ENCODE measurements at regions not wholly inside any gene's neighbourhood (a gene's known extent, or its start where the extent isn't known, plus 50 kb on each side); places are given as distances from the start of the nearest gene placed in this dataset.

DNA sequence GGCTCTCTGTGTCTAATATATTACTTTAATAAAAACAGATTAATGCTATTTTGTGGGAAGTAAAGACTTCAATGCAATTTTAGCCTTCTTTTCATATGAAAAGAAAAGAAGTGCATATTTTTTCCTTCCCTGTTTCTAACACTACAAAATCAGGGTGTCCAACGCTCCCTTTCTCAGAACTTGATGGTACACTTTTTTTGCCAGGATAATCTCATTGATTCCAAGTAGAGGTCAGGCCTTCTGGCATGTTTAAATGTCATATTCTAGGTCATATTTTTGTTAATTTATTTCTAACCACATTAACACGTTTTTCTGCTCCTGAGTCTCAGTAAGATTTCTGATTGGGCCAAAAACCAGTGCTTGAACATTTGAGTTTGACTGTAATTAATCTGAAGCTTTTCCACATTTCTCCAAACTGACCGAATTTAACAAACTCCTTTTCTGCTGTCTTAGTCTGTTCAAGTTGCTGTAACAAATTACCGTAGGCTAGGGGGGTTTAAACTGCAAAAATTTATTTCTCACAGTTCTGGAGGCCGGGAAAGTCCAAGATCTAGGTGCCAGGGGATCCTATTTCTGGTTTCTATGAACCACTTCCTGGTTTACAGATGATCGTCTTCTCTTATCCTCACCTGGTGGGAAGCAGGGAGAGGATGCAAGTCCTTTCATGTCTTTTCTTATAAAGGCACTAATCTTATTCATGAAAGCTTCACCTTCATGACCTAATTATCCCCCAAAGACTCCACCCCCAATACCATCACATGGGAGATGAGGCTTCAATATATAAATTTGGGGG, 63.2 kb upstream of the ELL2 start:
- no peaks in the 10 kb centered on the region for H3K36me3 Mint-ChIP-seq (ENCODE audit: insufficient read depth, unreplicated experiment)
- intact Hi-C loops (cut with micrococcal nuclease): loop anchor here (5.0 kb wide), 1 partner anchor 202 kb away; no protein-coding TSS in a partner anchor

DNA sequence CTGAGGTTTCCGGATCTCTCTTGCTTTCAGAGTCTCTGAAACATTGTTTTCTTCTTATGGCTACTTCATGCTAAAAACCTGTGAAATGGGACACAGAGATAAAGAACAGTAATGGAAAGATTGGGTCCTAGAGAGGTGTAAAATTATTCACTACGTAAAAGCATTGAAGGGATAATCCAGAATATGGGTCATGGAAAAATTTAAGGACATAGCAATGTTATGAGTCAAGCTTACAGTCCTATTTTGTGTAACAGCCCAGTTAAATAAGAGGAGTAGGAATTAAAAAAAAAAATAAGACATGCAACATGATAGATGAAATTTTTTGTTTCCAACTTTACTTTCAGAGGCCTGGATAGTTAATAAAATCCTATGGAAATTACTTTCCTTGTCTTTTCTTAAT, 61.9 kb upstream of the ELL2 start:
- TF ChIP-seq, protein P1, sequence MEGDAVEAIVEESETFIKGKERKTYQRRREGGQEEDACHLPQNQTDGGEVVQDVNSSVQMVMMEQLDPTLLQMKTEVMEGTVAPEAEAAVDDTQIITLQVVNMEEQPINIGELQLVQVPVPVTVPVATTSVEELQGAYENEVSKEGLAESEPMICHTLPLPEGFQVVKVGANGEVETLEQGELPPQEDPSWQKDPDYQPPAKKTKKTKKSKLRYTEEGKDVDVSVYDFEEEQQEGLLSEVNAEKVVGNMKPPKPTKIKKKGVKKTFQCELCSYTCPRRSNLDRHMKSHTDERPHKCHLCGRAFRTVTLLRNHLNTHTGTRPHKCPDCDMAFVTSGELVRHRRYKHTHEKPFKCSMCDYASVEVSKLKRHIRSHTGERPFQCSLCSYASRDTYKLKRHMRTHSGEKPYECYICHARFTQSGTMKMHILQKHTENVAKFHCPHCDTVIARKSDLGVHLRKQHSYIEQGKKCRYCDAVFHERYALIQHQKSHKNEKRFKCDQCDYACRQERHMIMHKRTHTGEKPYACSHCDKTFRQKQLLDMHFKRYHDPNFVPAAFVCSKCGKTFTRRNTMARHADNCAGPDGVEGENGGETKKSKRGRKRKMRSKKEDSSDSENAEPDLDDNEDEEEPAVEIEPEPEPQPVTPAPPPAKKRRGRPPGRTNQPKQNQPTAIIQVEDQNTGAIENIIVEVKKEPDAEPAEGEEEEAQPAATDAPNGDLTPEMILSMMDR (IDR thresholded peaks at IDR 0.05; ENCODE audit: unreplicated experiment): no peak
- Mint-ChIP-seq H3K27ac (ENCODE audit: low read depth, unreplicated experiment) (no peak overlapping the region), H3K4me3 (ENCODE audit: unreplicated experiment) (no peak overlapping the region), H3K9me3 (ENCODE audit: unreplicated experiment) (no peaks in the 10 kb centered on the region), H3K4me1 (ENCODE audit: insufficient read depth, unreplicated experiment) (peaks cover 38% of the 10 kb centered on the region), H3K36me3 (ENCODE audit: insufficient read depth, unreplicated experiment) (no peaks in the 10 kb centered on the region), H3K27me3 (ENCODE audit: insufficient read depth, unreplicated experiment) (no peaks in the 10 kb centered on the region)
- ChIA-PET POLR2A (no interaction called here), CTCF (interaction anchor here (1.0 kb wide), 1 partner anchor 65 kb away, joined by 3 read pairs; no protein-coding TSS in a partner anchor)
- intact Hi-C loops (cut with micrococcal nuclease): no loop called here
- no TSS peak for BruUV-seq (replicated peaks)
- DNase-seq (ENCODE audit: unreplicated experiment): no peak

More for the DNA sequence above, 63.2 kb upstream of the ELL2 start:
- peaks cover 38% of the 10 kb centered on the region for H3K4me1 Mint-ChIP-seq (ENCODE audit: insufficient read depth, unreplicated experiment)
- H3K27me3 Mint-ChIP-seq (ENCODE audit: insufficient read depth, unreplicated experiment): no peaks in the 10 kb centered on the region
- ChIA-PET POLR2A (interaction anchor here (0.6 to 1.1 kb wide), 5 partner anchors 11 to 93 kb away, joined by 3 to 7 read pairs (median 4); no protein-coding TSS in a partner anchor), CTCF (interaction anchor here (0.6 to 1.1 kb wide), 4 partner anchors 30 to 311 kb away, joined by 3 to 4 read pairs (median 3); no protein-coding TSS in a partner anchor)
- DNase-seq (ENCODE audit: unreplicated experiment): no peak
- H3K9me3 Mint-ChIP-seq (ENCODE audit: unreplicated experiment): no peaks in the 10 kb centered on the region
- BruUV-seq (replicated peaks): no TSS peak
- TF ChIP-seq, protein P1 (IDR thresholded peaks at IDR 0.05; ENCODE audit: unreplicated experiment): no peak
- no peak overlapping the region for H3K4me3 Mint-ChIP-seq (ENCODE audit: unreplicated experiment)
- H3K27ac Mint-ChIP-seq (ENCODE audit: low read depth, unreplicated experiment): peak overlapping the region; percentile 77

DNA sequence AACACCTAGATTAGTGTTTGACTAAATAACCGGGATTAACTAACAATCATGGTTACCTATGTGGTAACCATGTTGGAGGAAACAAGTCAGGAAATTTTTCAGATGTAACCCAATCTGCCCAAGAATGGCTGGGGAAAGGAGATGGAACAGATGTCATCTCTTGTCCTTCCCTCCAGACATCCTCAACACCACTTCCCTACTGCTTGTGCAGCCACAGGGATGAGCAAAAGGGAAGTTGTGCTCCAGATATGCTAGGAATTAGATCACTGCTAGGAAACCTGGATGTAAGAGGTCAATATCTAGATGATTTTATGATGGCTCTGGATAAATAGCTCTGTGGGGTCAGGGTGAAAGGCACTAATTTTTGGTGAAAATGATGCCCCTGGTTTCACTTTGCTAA, 61.3 kb upstream of the ELL2 start:
- intact Hi-C loops (cut with micrococcal nuclease): no loop called here
- ChIA-PET POLR2A (no interaction called here), CTCF (interaction anchor here (1.0 kb wide), 1 partner anchor 65 kb away, joined by 3 read pairs; no protein-coding TSS in a partner anchor)
- Mint-ChIP-seq H3K4me1 (ENCODE audit: insufficient read depth, unreplicated experiment) (peaks cover 41% of the 10 kb centered on the region), H3K36me3 (ENCODE audit: insufficient read depth, unreplicated experiment) (no peaks in the 10 kb centered on the region), H3K27ac (ENCODE audit: low read depth, unreplicated experiment) (no peak overlapping the region), H3K9me3 (ENCODE audit: unreplicated experiment) (no peaks in the 10 kb centered on the region), H3K27me3 (ENCODE audit: insufficient read depth, unreplicated experiment) (no peaks in the 10 kb centered on the region), H3K4me3 (ENCODE audit: unreplicated experiment) (no peak overlapping the region)
- DNase-seq (ENCODE audit: unreplicated experiment): no peak
- TF ChIP-seq, protein P1 (IDR thresholded peaks at IDR 0.05; ENCODE audit: unreplicated experiment): no peak
- no TSS peak for BruUV-seq (replicated peaks)

DNA sequence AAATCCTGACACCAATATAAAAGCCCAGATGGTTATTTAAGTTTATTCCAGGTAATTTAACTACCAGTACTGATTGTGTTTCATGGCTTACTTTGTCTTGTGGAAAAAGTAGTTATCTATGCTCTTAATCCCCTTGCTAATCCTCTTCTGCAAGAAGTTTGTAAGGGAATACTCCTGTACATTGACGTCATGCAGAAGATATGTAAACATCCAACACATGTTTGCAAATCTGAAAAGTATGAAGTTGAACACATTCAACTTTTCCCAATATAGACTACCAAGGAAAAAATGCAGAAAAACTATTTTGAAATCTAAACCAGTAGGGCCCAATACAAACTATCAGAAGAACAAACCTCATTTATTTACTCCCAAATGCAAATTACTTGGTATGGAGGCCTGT, 56.3 kb upstream of the ELL2 start:
- peaks cover 5% of the 10 kb centered on the region for H3K4me1 Mint-ChIP-seq (ENCODE audit: insufficient read depth, unreplicated experiment)
- DNase-seq (ENCODE audit: unreplicated experiment): peak; percentile 44
- no peaks in the 10 kb centered on the region for H3K27me3 Mint-ChIP-seq (ENCODE audit: insufficient read depth, unreplicated experiment)
- POLR2A ChIA-PET: no interaction called here
- CTCF ChIA-PET: no interaction called here
- H3K36me3 Mint-ChIP-seq (ENCODE audit: insufficient read depth, unreplicated experiment): no peaks in the 10 kb centered on the region
- intact Hi-C loops (cut with micrococcal nuclease): no loop called here
- no peak overlapping the region for H3K4me3 Mint-ChIP-seq (ENCODE audit: unreplicated experiment)
- H3K9me3 Mint-ChIP-seq (ENCODE audit: unreplicated experiment): no peaks in the 10 kb centered on the region
- H3K27ac Mint-ChIP-seq (ENCODE audit: low read depth, unreplicated experiment): no peak overlapping the region
- TF ChIP-seq, protein P1 (IDR thresholded peaks at IDR 0.05; ENCODE audit: unreplicated experiment): no peak
- no TSS peak for BruUV-seq (replicated peaks)

Data from MCF 10A (cell line).